H1 (cell line): ENCODE measurements at regions not wholly inside any gene's neighbourhood (a gene's known extent, or its start where the extent isn't known, plus 50 kb on each side); places are given as distances from the start of the nearest gene placed in this dataset.

Experiments used
- CBX5 ChIP-seq: fragments of 300-800, 300-1000 bp; sonication (generic); IDR thresholded peaks from 2 replicates; pipeline ENCODE4 v1.7.1; 2016; ENCODE audit warnings: antibody characterized with exemption, low read length, low read depth
- HDAC2 ChIP-seq, 2 experiments: fragments of 300-600 bp in 1 of 2; sonication (generic) in 1 of 2; IDR thresholded peaks; 2 replicates each; pipeline ENCODE4 v1.6.1; 2011 to 2012; ENCODE audit warnings: low read depth in 2 of 2, low read length in 2 of 2, mild to moderate bottlenecking in 2 of 2, moderate library complexity in 2 of 2, borderline replicate concordance in 1 of 2, inconsistent platforms in 1 of 2
- JUN ChIP-seq: IDR thresholded peaks from 2 replicates; pipeline ENCODE4 v1.6.1; 2011; ENCODE audit warnings: low read depth, mild to moderate bottlenecking, improper control_type of control experiment, low read length
- KDM4A ChIP-seq: IDR thresholded peaks from one replicate; pipeline ENCODE4 v1.7.1; 2012; ENCODE audit warnings: low read depth, mild to moderate bottlenecking, moderate library complexity, low read length, inconsistent platforms; ENCODE audit not compliant: severe bottlenecking
- NANOG ChIP-seq: IDR thresholded peaks from 2 replicates; pipeline ENCODE4 v1.6.1; 2011; ENCODE audit warnings: low read length, low read depth, mild to moderate bottlenecking, inconsistent platforms; ENCODE audit not compliant: insufficient read depth, poor library complexity, severe bottlenecking
- POLR2AphosphoS5 ChIP-seq: IDR thresholded peaks from 2 replicates; pipeline ENCODE4 v1.6.1; 2011; ENCODE audit warnings: low read depth, low read length
- YY1 ChIP-seq: IDR thresholded peaks from 2 replicates; pipeline ENCODE4 v1.6.1; 2011; ENCODE audit warnings: low read depth, mild to moderate bottlenecking, low read length

DNA sequence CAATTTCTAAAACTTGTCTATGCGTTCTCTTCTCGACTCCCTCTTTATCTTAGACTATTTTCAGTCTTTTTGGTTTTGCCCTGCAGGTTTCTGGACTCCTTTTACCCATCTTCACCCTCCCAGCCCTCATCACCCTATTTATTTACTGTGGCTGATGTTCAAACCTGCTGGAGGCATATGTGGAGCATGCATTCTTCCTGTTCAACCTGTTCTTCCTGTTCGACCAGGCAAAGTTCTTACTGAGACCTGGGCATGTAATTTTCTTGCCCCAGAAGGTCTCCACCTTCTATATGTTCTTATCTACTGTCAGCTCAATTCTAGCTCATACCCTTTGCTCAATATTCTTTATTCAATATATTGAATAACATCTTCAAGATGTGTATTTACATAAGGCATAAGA, 69.4 kb upstream of the AGA start (continued):
- TF ChIP-seq NANOG = no peak
- TF ChIP-seq POLR2AphosphoS5 = no peak
- TF ChIP-seq JUN = no peak
- no peak for TF ChIP-seq YY1
- no peak for TF ChIP-seq CBX5
- no peak for TF ChIP-seq HDAC2 (IDR thresholded peaks at IDR 0.05; ENCODE audit: borderline replicate concordance in 1 of 2, low read depth in 2 of 2, low read length in 2 of 2)
- no peak for TF ChIP-seq KDM4A
- TF ChIP-seq, all 59 proteins: peak for 0
